ENCODE measurements at regions not wholly inside any gene's neighbourhood (a gene's known extent, or its start where the extent isn't known, plus 50 kb on each side); places are given as distances from the start of the nearest gene placed in this dataset.

DNA sequence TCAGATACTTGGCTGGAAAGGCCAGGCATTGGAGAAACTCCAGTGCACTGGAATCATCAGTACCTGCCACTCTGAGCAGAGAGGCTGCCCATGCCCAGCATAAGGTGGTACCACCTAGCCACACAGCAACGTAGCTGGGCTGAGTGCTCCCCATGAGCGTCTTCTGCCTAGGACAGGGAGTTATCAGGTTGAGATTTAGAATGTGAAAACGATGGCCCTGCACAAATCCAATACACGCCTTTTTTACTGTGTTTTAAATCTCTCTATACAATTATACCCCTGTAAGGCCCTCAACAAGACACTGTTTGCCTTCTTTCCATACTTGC is 66.7 kb upstream of the PTGR2 start:
- H3K9me2 ChIP-seq (ENCODE audit: insufficient read depth): no peaks in the 10 kb centered on the region
- H3K79me2 ChIP-seq (ENCODE audit: low read depth): peaks cover 71% of the 10 kb centered on the region
- intact Hi-C loops (cut with micrococcal nuclease; ENCODE audit: unreplicated experiment): loop anchor here (1.0 to 5.0 kb wide), 3 partner anchors 25 to 60 kb away; a partner anchor contains a TSS
- DNase-seq: no peak
- no peaks in the 10 kb centered on the region for H3K27me3 ChIP-seq (ENCODE audit: insufficient read depth, low read depth)
- peaks cover 38% of the 10 kb centered on the region for H3K4me1 ChIP-seq (replicated peaks; ENCODE audit: insufficient read depth)
- no TSS peak for BruUV-seq (replicated peaks)
- peak overlapping the region; percentile 77 for H3K27ac ChIP-seq
- no peaks in the 10 kb centered on the region for H3K9me3 ChIP-seq (ENCODE audit: insufficient read depth, low read depth)
- H4K20me1 ChIP-seq (ENCODE audit: insufficient read depth): no peaks in the 10 kb centered on the region
- H3K36me3 ChIP-seq (ENCODE audit: low read depth): no peaks in the 10 kb centered on the region
- CTCF ChIA-PET: interaction anchor here (0.6 to 1.7 kb wide), 2 partner anchors 18 to 56 kb away, joined by 3 to 6 read pairs; no protein-coding TSS in a partner anchor
- H2AFZ ChIP-seq: no peak overlapping the region
- H3F3A ChIP-seq (ENCODE audit: insufficient read depth, low read depth): peaks cover 44% of the 10 kb centered on the region
- H3K4me3 ChIP-seq: peak overlapping the region; percentile 71
- peak overlapping the region; percentile 98 for H3K4me2 ChIP-seq
- TF ChIP-seq, protein P1, sequence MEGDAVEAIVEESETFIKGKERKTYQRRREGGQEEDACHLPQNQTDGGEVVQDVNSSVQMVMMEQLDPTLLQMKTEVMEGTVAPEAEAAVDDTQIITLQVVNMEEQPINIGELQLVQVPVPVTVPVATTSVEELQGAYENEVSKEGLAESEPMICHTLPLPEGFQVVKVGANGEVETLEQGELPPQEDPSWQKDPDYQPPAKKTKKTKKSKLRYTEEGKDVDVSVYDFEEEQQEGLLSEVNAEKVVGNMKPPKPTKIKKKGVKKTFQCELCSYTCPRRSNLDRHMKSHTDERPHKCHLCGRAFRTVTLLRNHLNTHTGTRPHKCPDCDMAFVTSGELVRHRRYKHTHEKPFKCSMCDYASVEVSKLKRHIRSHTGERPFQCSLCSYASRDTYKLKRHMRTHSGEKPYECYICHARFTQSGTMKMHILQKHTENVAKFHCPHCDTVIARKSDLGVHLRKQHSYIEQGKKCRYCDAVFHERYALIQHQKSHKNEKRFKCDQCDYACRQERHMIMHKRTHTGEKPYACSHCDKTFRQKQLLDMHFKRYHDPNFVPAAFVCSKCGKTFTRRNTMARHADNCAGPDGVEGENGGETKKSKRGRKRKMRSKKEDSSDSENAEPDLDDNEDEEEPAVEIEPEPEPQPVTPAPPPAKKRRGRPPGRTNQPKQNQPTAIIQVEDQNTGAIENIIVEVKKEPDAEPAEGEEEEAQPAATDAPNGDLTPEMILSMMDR (conservative IDR thresholded peaks at IDR 0.05): no peak
- TF ChIP-seq EZH2 (IDR thresholded peaks at IDR 0.05; ENCODE audit: low read depth): no peak
- POLR2A ChIA-PET (ENCODE audit: unreplicated experiment): interaction anchor here (0.7 kb wide), 1 partner anchor 25 kb away, joined by 3 read pairs; no protein-coding TSS in a partner anchor

DNA sequence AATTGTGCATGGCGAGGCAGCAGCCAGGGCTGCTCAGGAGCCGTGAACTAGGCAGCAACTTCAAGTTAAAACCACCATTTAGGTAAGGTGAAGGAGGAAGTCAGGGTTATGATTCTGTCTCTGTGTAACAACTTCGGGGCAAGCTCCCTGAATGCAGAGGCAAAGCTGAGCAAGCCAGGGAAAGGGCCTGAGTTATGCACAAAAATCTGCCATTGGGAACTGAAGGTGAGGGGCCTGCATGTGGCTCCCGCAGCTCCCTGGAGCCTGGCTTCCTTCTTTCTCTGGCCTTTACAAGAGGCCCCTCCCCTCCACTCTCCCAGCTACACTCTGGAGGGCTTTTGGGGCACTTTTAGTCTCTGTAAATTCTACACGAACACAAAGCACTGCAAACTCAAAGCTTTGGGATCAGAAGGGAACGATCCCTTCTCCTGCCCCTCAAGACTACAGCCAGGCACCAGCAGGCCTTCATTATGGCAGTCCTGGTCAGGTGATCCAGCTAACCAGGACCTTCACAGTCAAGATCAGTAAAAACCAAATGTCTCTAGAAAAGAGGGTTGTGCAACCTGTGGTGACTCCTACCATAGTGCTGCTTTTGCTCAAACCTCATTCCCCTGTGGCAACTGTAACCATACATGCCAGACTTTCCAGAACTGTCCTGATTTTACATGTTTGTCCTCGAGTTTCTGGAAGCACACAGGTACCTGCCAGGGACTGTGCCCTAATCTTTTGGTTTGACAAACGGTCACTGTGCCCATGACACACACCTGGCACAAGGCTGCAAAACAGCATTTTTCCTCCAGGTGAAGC is 67.2 kb upstream of the PTGR2 start:
- TSS peak; percentile 25 for BruUV-seq (replicated peaks)
- Histone ChIP-seq H3K36me3 (ENCODE audit: low read depth) (no peaks in the 10 kb centered on the region), H3K4me3 (peak overlapping the region; percentile 71; the same call in 1 of the 2 replicates), H3F3A (ENCODE audit: insufficient read depth, low read depth) (peaks cover 44% of the 10 kb centered on the region), H3K27ac (peak overlapping the region; percentile 77), H2AFZ (no peak overlapping the region), H3K9me3 (ENCODE audit: insufficient read depth, low read depth) (no peaks in the 10 kb centered on the region), H3K27me3 (ENCODE audit: insufficient read depth, low read depth) (no peaks in the 10 kb centered on the region), H3K79me2 (ENCODE audit: low read depth) (peaks cover 74% of the 10 kb centered on the region), H3K9me2 (ENCODE audit: insufficient read depth) (no peaks in the 10 kb centered on the region), H3K4me1 (replicated peaks; ENCODE audit: insufficient read depth) (peaks cover 38% of the 10 kb centered on the region), H4K20me1 (ENCODE audit: insufficient read depth) (no peaks in the 10 kb centered on the region), H3K4me2 (peak overlapping the region; percentile 98)
- POLR2A ChIA-PET (ENCODE audit: unreplicated experiment): no interaction called here
- CTCF ChIA-PET: interaction anchor here (1.7 kb wide), 1 partner anchor 55 kb away, joined by 6 read pairs; no protein-coding TSS in a partner anchor
- intact Hi-C loops (cut with micrococcal nuclease; ENCODE audit: unreplicated experiment): loop anchor here (2.0 kb wide), 1 partner anchor 60 kb away; no protein-coding TSS in a partner anchor
- peak in 1 of 2 experiments; percentile 51 for DNase-seq
- TF ChIP-seq, protein P1 (conservative IDR thresholded peaks at IDR 0.05): no peak
- no peak for TF ChIP-seq EZH2 (IDR thresholded peaks at IDR 0.05; ENCODE audit: low read depth)

DNA sequence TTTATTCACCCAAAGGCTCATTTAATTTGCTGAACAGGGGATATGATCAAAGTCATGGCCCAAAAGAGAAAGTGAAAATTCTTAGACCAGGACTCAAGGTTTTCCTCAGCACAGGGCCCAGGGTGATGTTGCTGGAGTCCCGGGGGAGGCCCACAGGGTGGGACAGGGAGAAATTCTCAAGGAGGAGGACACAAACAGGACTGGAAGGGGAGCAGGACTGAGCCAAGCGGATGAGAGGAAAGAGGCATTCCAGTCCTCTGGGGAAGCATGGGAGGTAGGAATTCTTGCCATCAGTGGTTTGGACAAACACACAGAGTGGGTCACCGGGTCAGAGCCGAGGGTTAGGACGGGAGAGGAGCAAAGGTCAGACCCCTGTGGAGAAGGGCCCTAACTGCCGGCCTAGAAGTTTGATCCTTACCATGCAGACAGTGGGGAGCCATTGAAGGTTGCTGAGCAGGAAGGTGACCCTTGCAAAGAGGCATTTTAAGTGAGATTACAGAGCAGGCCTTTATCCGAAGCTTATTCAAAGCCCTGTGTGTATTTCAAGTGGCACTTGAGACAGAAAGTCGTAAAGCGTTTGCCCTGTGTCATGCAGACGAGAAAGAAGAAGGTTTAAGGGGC is 68.4 kb upstream of the PTGR2 start:
- Histone ChIP-seq H3K4me2 (peak overlapping the region; percentile 98; the same call in 1 of the 2 replicates), H3K4me1 (replicated peaks; ENCODE audit: insufficient read depth) (peaks cover 31% of the 10 kb centered on the region), H3K9me3 (ENCODE audit: insufficient read depth, low read depth) (no peaks in the 10 kb centered on the region), H3K27me3 (ENCODE audit: insufficient read depth, low read depth) (no peaks in the 10 kb centered on the region), H2AFZ (no peak overlapping the region), H3K79me2 (ENCODE audit: low read depth) (peaks cover 78% of the 10 kb centered on the region), H3K27ac (no peak overlapping the region), H3K4me3 (no peak overlapping the region), H3F3A (ENCODE audit: insufficient read depth, low read depth) (peaks cover 40% of the 10 kb centered on the region), H4K20me1 (ENCODE audit: insufficient read depth) (peaks cover 2% of the 10 kb centered on the region; the same call in 1 of the 2 replicates), H3K9me2 (ENCODE audit: insufficient read depth) (no peaks in the 10 kb centered on the region), H3K36me3 (ENCODE audit: low read depth) (no peaks in the 10 kb centered on the region)
- TF ChIP-seq, protein P1 (conservative IDR thresholded peaks at IDR 0.05): no peak
- TF ChIP-seq EZH2 (IDR thresholded peaks at IDR 0.05; ENCODE audit: low read depth): no peak
- no peak for DNase-seq
- ChIA-PET POLR2A (ENCODE audit: unreplicated experiment) (interaction anchor here (0.5 kb wide), 1 partner anchor 11 kb away, joined by 6 read pairs; no protein-coding TSS in a partner anchor), CTCF (no interaction called here)
- intact Hi-C loops (cut with micrococcal nuclease; ENCODE audit: unreplicated experiment): no loop called here
- BruUV-seq (replicated peaks): no TSS peak

Measured in PC-9 (cell line).